ENCODE measurements at regions not wholly inside any gene's neighbourhood (a gene's known extent, or its start where the extent isn't known, plus 50 kb on each side); places are given as distances from the start of the nearest gene placed in this dataset.

DNA sequence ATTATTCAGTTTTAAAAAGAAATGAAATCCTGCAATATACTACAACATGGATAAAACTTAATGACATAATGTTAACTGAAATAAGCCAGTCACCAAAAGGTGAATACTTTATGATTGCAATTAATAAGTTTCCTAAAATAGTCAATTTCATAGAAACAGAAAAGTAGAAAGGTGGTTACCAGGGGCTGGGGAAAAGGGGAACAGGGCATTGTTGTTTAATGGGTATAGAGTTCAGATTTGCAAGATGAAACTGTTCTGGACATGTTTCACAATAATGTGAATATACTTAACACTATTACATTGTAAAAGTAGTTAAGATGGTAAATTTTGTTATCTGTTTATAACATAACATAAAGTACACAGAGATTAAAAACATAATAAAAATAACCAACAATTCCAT, 550.9 kb downstream of the CCER1 start:
- TF ChIP-seq, protein P1, sequence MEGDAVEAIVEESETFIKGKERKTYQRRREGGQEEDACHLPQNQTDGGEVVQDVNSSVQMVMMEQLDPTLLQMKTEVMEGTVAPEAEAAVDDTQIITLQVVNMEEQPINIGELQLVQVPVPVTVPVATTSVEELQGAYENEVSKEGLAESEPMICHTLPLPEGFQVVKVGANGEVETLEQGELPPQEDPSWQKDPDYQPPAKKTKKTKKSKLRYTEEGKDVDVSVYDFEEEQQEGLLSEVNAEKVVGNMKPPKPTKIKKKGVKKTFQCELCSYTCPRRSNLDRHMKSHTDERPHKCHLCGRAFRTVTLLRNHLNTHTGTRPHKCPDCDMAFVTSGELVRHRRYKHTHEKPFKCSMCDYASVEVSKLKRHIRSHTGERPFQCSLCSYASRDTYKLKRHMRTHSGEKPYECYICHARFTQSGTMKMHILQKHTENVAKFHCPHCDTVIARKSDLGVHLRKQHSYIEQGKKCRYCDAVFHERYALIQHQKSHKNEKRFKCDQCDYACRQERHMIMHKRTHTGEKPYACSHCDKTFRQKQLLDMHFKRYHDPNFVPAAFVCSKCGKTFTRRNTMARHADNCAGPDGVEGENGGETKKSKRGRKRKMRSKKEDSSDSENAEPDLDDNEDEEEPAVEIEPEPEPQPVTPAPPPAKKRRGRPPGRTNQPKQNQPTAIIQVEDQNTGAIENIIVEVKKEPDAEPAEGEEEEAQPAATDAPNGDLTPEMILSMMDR (IDR thresholded peaks at IDR 0.05; ENCODE audit: low read length, missing control alignments): no peak
- H3K4me3 ChIP-seq (replicated peaks; ENCODE audit: low read depth, low read length): no peak overlapping the region
- DNase-seq (ENCODE audit: low read depth): no peak

DNA sequence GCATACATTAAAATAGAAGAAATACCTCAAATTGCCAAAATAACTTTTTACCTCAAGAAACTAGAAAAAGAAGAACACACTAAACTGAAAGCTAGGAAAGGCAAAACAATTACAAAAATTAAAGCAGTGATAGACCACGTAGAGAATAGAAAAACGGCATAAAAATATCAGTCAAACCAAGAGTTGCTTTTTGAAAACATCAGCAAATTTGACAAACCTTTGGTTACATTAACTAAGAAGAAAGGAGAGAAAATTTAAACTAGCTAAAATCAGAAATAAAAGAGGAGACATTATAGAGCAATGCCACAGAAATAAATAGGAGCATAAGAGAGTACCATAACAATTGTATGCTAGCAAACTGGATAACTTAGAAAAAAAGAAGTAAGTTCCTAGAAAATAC, 553.8 kb downstream of the CCER1 start:
- no peak for DNase-seq (ENCODE audit: low read depth)
- TF ChIP-seq, protein P1 (IDR thresholded peaks at IDR 0.05; ENCODE audit: low read length, missing control alignments): no peak
- H3K4me3 ChIP-seq (replicated peaks; ENCODE audit: low read depth, low read length): no peak overlapping the region

- DNase-seq (ENCODE audit: low read depth): no peak
- TF ChIP-seq, protein P1 (IDR thresholded peaks at IDR 0.05; ENCODE audit: low read length, missing control alignments): no peak
- H3K4me3 ChIP-seq (replicated peaks; ENCODE audit: low read depth, low read length): no peak overlapping the region
These were observed 555.6 kb downstream of the CCER1 start for GRCh38 chr12:90399357-90399756.

GRCh38 chr12:90398285-90398836, 556.6 kb downstream of the CCER1 start:
- no peak for DNase-seq (ENCODE audit: low read depth)
- TF ChIP-seq, protein P1 (IDR thresholded peaks at IDR 0.05; ENCODE audit: low read length, missing control alignments): no peak
- no peak overlapping the region for H3K4me3 ChIP-seq (replicated peaks; ENCODE audit: low read depth, low read length)

DNA sequence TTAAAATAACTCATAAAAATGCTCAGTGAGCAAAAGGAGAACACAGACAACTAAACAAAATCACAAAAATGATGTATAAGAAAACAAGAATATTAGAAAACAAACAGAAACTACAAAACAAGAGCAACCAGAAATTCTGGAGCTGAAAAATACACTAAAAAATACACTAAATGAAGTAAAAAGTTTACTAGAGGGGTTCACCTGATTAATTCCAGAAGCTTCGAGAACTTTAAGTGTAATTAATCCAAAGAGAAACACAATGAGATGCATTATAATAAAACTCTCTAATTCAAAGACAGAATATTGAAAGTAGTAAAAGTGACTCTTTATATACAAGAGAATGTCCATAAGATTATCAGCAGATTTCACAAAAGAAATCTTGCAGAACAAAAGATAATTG, 558.4 kb downstream of the CCER1 start:
- DNase-seq (ENCODE audit: low read depth): no peak
- TF ChIP-seq, protein P1 (IDR thresholded peaks at IDR 0.05; ENCODE audit: low read length, missing control alignments): no peak
- H3K4me3 ChIP-seq (replicated peaks; ENCODE audit: low read depth, low read length): no peak overlapping the region

DNA sequence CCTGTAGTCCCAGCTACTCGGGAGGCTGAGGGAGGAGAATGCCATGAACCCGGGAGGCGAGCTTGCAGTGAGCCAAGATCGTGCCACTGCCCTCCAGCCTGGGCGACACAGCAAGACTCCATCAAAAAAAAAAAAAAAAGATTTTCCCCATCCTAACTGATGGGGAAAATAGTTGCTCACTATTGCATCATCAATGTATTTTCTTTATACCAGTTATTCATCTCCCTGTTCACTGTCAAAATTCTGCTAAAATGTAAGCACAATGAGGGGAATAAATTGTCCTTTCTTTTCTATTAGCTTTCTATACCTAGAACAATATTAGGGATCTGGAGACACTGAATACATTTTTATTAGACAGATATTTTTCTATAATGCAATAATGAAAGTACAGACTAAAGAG, 561.3 kb downstream of the CCER1 start:
- TF ChIP-seq, protein P1 (IDR thresholded peaks at IDR 0.05; ENCODE audit: low read length, missing control alignments): no peak
- no peak for DNase-seq (ENCODE audit: low read depth)
- H3K4me3 ChIP-seq (replicated peaks; ENCODE audit: low read depth, low read length): no peak overlapping the region

DNA sequence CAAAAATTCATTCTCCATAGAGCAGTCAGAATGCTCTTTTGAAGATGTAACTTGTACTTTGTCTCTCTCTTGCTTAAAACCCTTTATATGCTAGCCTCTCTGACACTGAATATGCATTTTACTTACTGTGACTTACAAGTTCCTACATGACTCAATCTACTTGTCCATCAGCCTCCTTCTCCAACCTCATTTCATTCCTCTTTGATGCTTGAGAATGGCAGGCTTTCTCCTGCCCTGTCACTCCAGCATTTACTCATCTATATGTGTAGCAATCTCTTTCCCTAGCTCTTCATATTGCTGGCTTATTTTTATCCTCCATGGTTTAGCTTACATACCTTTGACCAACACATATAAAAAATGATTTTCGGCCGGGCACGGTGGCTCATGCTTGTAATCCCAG, 561.9 kb downstream of the CCER1 start:
- DNase-seq (ENCODE audit: low read depth): no peak
- H3K4me3 ChIP-seq (replicated peaks; ENCODE audit: low read depth, low read length): no peak overlapping the region
- TF ChIP-seq, protein P1 (IDR thresholded peaks at IDR 0.05; ENCODE audit: low read length, missing control alignments): no peak
